K562 (cell line): ENCODE measurements at regions not wholly inside any gene's neighbourhood (a gene's known extent, or its start where the extent isn't known, plus 50 kb on each side); places are given as distances from the start of the nearest gene placed in this dataset.

Experiments
- ATAC-seq: fragments of 200-7000 bp; cut with Tn5 transposase; 3 replicates; pipeline ENCODE4 v1.9.1; 2020; ENCODE audit warnings: moderate library complexity
- BruUV-seq: library from RNA; stranded (reverse); fragments of 400-500 nt; replicated peaks from 2 replicates; lab custom pipeline; 2021; lab: Mats Ljungman, UMichigan
- CTCF ChIA-PET: fragments of 300-600 bp; formaldehyde crosslinking; extraction: SDS; loops from one replicate; lab custom pipeline; 2021; ENCODE audit warnings: low intra/inter-chr PET ratio; lab: Yijun Ruan, JAX
- POLR2A ChIA-PET: fragments of 300-600, 350-650 bp; sonication (Branson Sonifier 250); formaldehyde crosslinking; extraction: SDS; loops from one replicate; lab custom pipeline; 2021; ENCODE audit warnings: antibody characterized with exemption, inconsistent platforms; lab: Yijun Ruan, JAX
- DNase-seq, 4 experiments: peaks; one replicate each; pipeline versions ENCODE4 v3.0.0 to v3.0.0-alpha.2; 2011 to 2018; ENCODE audit warnings: low spot score in 3 of 4, mixed read lengths in 3 of 4; ENCODE audit errors: extremely low read depth in 1 of 4
- FAIRE-seq: peaks from 2 replicates; lab custom pipeline; 2011; peaks lifted over from hg19 to GRCh38; lab: Jason Lieb, UNC
- H2AFZ ChIP-seq: 2 replicates; pipeline ENCODE4 v1.6.0; 2011; ENCODE audit warnings: low read depth, low read length, control low read depth, inconsistent platforms
- H3K27ac ChIP-seq: fragments of 200-600 bp; 3 replicates; pipeline ENCODE4 v1.8.0; 2011; ENCODE audit warnings: low read depth, mild to moderate bottlenecking, control low read depth, inconsistent platforms, low read length, moderate library complexity, mixed read lengths; ENCODE audit errors: extremely low read depth
- H3K27me3 ChIP-seq, 2 experiments: fragments of 300-600 bp in 1 of 2; 2 replicates in 1 of 2; 3 replicates in 1 of 2; pipeline versions ENCODE4 v1.6.0 to v1.8.0; 2011; ENCODE audit warnings: inconsistent platforms in 2 of 2, low read length in 2 of 2, mild to moderate bottlenecking in 1 of 2, mixed read lengths in 1 of 2, moderate library complexity in 1 of 2; ENCODE audit not compliant: control insufficient read depth in 2 of 2, insufficient read depth in 2 of 2
- H3K36me3 ChIP-seq: fragments of 300-600 bp; 3 replicates; pipeline ENCODE4 v1.8.0; 2011; ENCODE audit warnings: mild to moderate bottlenecking, low read length, inconsistent platforms; ENCODE audit not compliant: control insufficient read depth, insufficient read depth
- H3K4me1 ChIP-seq, 2 experiments: fragments of 200-600 bp in 1 of 2; replicated peaks in 1 of 2; 2 replicates in 1 of 2; 3 replicates in 1 of 2; pipeline versions ENCODE4 v1.5.1 to v1.8.0; 2011; ENCODE audit warnings: inconsistent platforms in 2 of 2, low read length in 2 of 2, mild to moderate bottlenecking in 1 of 2, mixed read lengths in 1 of 2, moderate library complexity in 1 of 2; ENCODE audit not compliant: control insufficient read depth in 2 of 2, insufficient read depth in 2 of 2
- H3K4me2 ChIP-seq: 2 replicates; pipeline ENCODE4 v1.6.1; 2011; ENCODE audit warnings: low read length, control low read depth, inconsistent platforms, mixed read lengths; ENCODE audit not compliant: insufficient read depth
- H3K4me3 ChIP-seq: fragments of 200-600 bp; sonication (generic), shearing (Covaris generic); 2 replicates; pipeline ENCODE4 v1.5.1; 2016; ENCODE audit warnings: control low read depth, inconsistent platforms
- H3K79me2 ChIP-seq: fragments of 200-600 bp; 3 replicates; pipeline ENCODE4 v1.8.0; 2011; ENCODE audit warnings: low read length, inconsistent platforms; ENCODE audit not compliant: control insufficient read depth, insufficient read depth
- H3K9ac ChIP-seq, 2 experiments: 2 replicates each; pipeline versions ENCODE4 v1.6.0 to v1.6.1; 2011; ENCODE audit warnings: low read depth in 2 of 2, low read length in 2 of 2, control low read depth in 1 of 2, inconsistent platforms in 1 of 2, mild to moderate bottlenecking in 1 of 2, mixed read lengths in 1 of 2; ENCODE audit not compliant: insufficient read depth in 1 of 2
- H3K9me1 ChIP-seq: one replicate; pipeline ENCODE4 v1.6.0; 2011; ENCODE audit warnings: inconsistent platforms, mild to moderate bottlenecking, low read length, moderate library complexity; ENCODE audit not compliant: control insufficient read depth, insufficient read depth
- H3K9me3 ChIP-seq: replicated peaks from 2 replicates; pipeline ENCODE4 v1.5.1; 2011; ENCODE audit warnings: low read depth, low read length, inconsistent platforms; ENCODE audit not compliant: control insufficient read depth, insufficient read depth
- H4K20me1 ChIP-seq: replicated peaks from 2 replicates; pipeline ENCODE4 v1.6.1; 2011; ENCODE audit warnings: low read length, inconsistent platforms, mixed read lengths; ENCODE audit not compliant: control insufficient read depth, insufficient read depth
- BHLHE40 ChIP-seq: IDR thresholded peaks from 2 replicates; pipeline ENCODE4 v1.6.1; 2011; ENCODE audit warnings: low read length, improper control_type of control experiment
- POLR2G ChIP-seq: fragments of 200-400 bp; formaldehyde crosslinking; IDR thresholded peaks from 2 replicates; pipeline ENCODE4 v1.6.1; 2017; ENCODE audit warnings: low read depth, mild to moderate bottlenecking, antibody characterized with exemption, low read length, moderate library complexity
- SMARCA4 ChIP-seq: fragments of 450-650 bp; IDR thresholded peaks from 2 replicates; pipeline ENCODE4 v1.6.1; 2016
- ZFP36 ChIP-seq: fragments of 150-350 bp; IDR thresholded peaks from 2 replicates; pipeline ENCODE4 v1.6.1; 2018; ENCODE audit warnings: low read length, low read depth; ENCODE audit not compliant: partially characterized antibody
- WGBS: fragments of 100-300 bp; shearing (Covaris generic); methylation state at CpG from one replicate; pipeline ENCODE4 v1.1.6; 2016; ENCODE audit warnings: low coverage, mixed read lengths; ENCODE audit not compliant: insufficient coverage; ENCODE audit errors: missing lambda C conversion rate; 5-methylcytosine and 5-hydroxymethylcytosine counted together
- in situ Hi-C: fragments of 300-500 bp; cut with MboI; formaldehyde crosslinking; loops from 4 replicates; pipeline ENCODE4 v1.15.0; 2018; ENCODE audit warnings: inconsistent platforms, mixed read lengths
- intact Hi-C: fragments of 100-400 bp; cut with micrococcal nuclease; formaldehyde crosslinking; loops from 2 replicates; pipeline ENCODE4 v1.14.2; 2022

DNA sequence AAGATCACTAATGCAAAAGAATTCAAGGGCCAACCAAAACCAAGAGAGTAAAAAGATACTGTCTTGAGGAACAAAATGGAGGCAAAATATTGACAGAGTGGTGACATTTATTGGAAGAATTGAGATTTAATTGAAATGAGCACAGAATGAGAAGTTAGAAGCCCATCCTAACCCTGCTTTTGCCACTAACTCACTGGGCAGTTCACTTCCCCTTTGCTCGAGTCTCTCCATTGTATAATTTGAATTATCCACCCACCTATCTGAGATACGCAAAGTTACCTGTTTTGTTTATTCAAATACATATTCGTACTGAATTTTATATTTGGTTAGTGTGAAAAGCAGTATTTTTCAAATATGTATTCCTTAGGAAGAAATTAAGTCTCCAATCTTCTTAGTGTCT, 204.5 kb upstream of the PRDM1 start:
- H3K27ac ChIP-seq, result no peak overlapping the region
- no peak overlapping the region for H3K9ac ChIP-seq
- WGBS, result 4% methylated on average over 3 of the region's 3 CpGs
- TF ChIP-seq ZFP36, result no peak
- TF ChIP-seq SMARCA4, result no peak
- no peaks in the 10 kb centered on the region for H3K9me3 ChIP-seq
- DNase-seq, result no peak
- H3K9me1 ChIP-seq, result no peaks in the 10 kb centered on the region
- no TSS peak for BruUV-seq
- no peak overlapping the region for H3K4me3 ChIP-seq
- POLR2A ChIA-PET, result no interaction called here
- intact Hi-C loops, result no loop called here
- no peaks in the 10 kb centered on the region for H3K79me2 ChIP-seq
- ATAC-seq, result no peak
- H3K4me2 ChIP-seq, result no peak overlapping the region
- FAIRE-seq, result no peak
- CTCF ChIA-PET, result no interaction called here
- no peaks in the 10 kb centered on the region for H3K4me1 ChIP-seq
- in situ Hi-C loops, result no loop called here
- H4K20me1 ChIP-seq, result no peaks in the 10 kb centered on the region
- peaks cover 0 to 32% of the 10 kb centered on the region in 2 experiments; a peak in 2 of 5 replicates for H3K27me3 ChIP-seq
- no peaks in the 10 kb centered on the region for H3K36me3 ChIP-seq
- no peak overlapping the region for H2AFZ ChIP-seq

DNA sequence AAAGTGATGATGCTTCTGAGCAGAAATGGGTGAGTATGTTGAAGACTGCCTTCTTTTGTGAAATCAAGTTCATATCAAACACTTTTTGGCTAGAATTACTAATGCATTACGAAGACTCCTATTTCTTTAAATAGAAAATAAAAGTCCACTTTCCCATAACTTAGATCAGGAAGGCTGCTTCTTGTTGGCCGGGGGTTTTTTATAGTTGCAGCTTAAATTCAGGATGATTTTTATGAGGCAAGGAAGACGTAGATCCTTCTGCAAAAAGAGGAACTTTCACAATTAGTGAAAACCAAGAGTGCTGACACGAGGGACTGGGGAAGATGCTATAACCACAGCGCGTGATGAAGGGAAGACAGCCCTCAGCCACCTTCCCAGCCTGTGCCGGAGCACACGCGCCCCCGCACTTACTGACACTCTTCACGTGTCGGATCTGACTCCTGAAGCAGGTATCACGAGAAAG, 206.1 kb upstream of the PRDM1 start:
- ChIA-PET POLR2A (no interaction called here), CTCF (no interaction called here)
- 6% methylated on average over 13 of the region's 13 CpGs for WGBS
- FAIRE-seq (no peak), DNase-seq (no peak), ATAC-seq (no peak)
- in situ Hi-C loops, result no loop called here
- Histone ChIP-seq H3K27me3 (peaks cover 2 to 38% of the 10 kb centered on the region in 2 experiments; a peak in 3 of 5 replicates), H3K9me1 (no peaks in the 10 kb centered on the region), H2AFZ (no peak overlapping the region), H3K9me3 (no peaks in the 10 kb centered on the region), H3K4me3 (no peak overlapping the region), H3K9ac (no peak overlapping the region), H4K20me1 (no peaks in the 10 kb centered on the region), H3K4me1 (no peaks in the 10 kb centered on the region), H3K36me3 (no peaks in the 10 kb centered on the region), H3K4me2 (no peak overlapping the region), H3K79me2 (no peaks in the 10 kb centered on the region), H3K27ac (no peak overlapping the region)
- BruUV-seq, result no TSS peak
- intact Hi-C loops, result no loop called here
- TF ChIP-seq POLR2G (no peak), BHLHE40 (peak; percentile 72; the same call in 1 of the 2 replicates)
